Esophagus squamous epithelium (tissue), 5 donors: ENCODE measurements at regions not wholly inside any gene's neighbourhood (a gene's known extent, or its start where the extent isn't known, plus 50 kb on each side); places are given as distances from the start of the nearest gene placed in this dataset.

Source experiments
- DNase-seq: peaks from one replicate; lab custom pipeline; 2025; lab: John Stamatoyannopoulos, UW
- H3K27ac ChIP-seq, 4 donors: fragments of 200-600 bp; sonication (generic); one replicate each; pipeline ENCODE4 v1.5.1; 2016 to 2019; ENCODE audit warnings: mild to moderate bottlenecking in 1 of 4
- H3K27me3 ChIP-seq, 4 donors: fragments of 200-600 bp; sonication (generic); 1 replicate in 3 of 4; 2 replicates in 1 of 4; pipeline versions ENCODE4 v1.5.1 to v1.6.0; 2017 to 2021; ENCODE audit warnings: antibody characterized with exemption in 1 of 4
- H3K36me3 ChIP-seq, 3 donors: fragments of 200-600 bp; sonication (generic); one replicate each; pipeline ENCODE4 v1.5.1; 2016 to 2019
- H3K4me1 ChIP-seq, 3 donors: fragments of 200-600 bp; sonication (generic); one replicate each; pipeline ENCODE4 v1.5.1; 2017 to 2019
- H3K4me3 ChIP-seq, 4 donors: fragments of 200-600 bp; sonication (generic); 1 replicate in 3 of 4; 2 replicates in 1 of 4; pipeline ENCODE4 v1.5.1; 2016 to 2019; ENCODE audit warnings: mild to moderate bottlenecking in 2 of 4, moderate library complexity in 1 of 4
- H3K9me3 ChIP-seq, 3 donors: fragments of 200-600 bp; sonication (generic); one replicate each; pipeline ENCODE4 v1.5.1; 2016 to 2019
- CTCF ChIP-seq, 6 experiments: fragments of 450-650 bp in 4 of 6; fragments of 200-600 bp in 2 of 6; sonication (generic) in 2 of 6; IDR thresholded peaks; one replicate each; pipeline ENCODE4 v1.5.1; 2016 to 2019; ENCODE audit warnings: antibody characterized with exemption in 6 of 6, mild to moderate bottlenecking in 4 of 6, moderate library complexity in 4 of 6
- POLR2A ChIP-seq, 4 donors: fragments of 450-650 bp; IDR thresholded peaks; one replicate each; pipeline ENCODE4 v1.6.1; 2017; ENCODE audit warnings: antibody characterized with exemption in 4 of 4, mild to moderate bottlenecking in 4 of 4, moderate library complexity in 3 of 4
- WGBS, 2 donors: methylation state at CpG; one replicate each; pipeline ENCODE4 v1.1.5; 2018; 5-methylcytosine and 5-hydroxymethylcytosine counted together
- intact Hi-C: fragments of 100-400 bp; cut with DNase I; formaldehyde crosslinking; loops from one replicate; pipeline ENCODE4 v1.15.0; 2022
- donor health status: DM: yes; HTN: yes; CAD: no.

DNA sequence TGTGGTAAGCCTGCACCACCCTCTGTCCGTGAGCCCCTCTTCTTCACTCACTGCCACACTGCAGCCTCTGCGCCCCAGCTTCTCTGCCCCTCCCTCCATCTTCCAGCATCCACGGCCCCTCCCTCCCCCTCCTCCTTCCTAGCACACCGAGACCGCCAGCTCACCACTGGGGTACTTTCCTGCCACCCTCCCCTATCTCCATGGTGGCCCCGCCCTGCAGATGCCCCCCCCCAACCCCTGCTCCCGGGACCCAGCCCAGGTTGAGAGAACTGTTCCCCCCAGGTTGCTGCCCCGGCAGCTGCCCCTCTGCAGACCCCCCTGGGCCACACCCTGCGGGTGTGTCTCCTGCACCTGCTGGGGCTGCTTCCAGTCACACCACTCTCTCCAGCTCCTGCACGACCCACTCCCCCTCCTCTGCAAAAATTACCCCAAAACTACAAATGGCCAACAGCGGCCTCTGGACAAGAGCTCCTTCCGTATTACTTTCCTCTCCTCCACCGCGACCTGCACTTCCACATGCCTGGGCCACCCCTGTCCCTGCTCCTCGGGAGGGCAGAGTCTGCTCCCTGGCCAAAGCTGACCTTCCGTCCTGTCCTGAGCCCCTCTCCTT is 209.2 kb upstream of the PPP2R2D start:
- H3K27ac ChIP-seq = no peak overlapping the region
- H3K36me3 ChIP-seq = no peaks in the 10 kb centered on the region
- H3K27me3 ChIP-seq = peaks cover 0 to 33% (median 0%) of the 10 kb centered on the region in 4 donors
- H3K4me1 ChIP-seq = no peaks in the 10 kb centered on the region
- WGBS, 2 donors = 61 to 76% methylated on average over 14 of the region's 16 CpGs
- intact Hi-C loops = no loop called here
- no peaks in the 10 kb centered on the region for H3K9me3 ChIP-seq
- TF ChIP-seq POLR2A (IDR thresholded peaks at IDR 0.05) = no peak
- TF ChIP-seq CTCF (IDR thresholded peaks at IDR 0.05) = no peak
- no peak for DNase-seq
- H3K4me3 ChIP-seq = no peak overlapping the region

- intact Hi-C loops = no loop called here
- H3K27ac ChIP-seq = no peak overlapping the region
- H3K9me3 ChIP-seq = no peaks in the 10 kb centered on the region
- H3K4me3 ChIP-seq = no peak overlapping the region
- H3K36me3 ChIP-seq = no peaks in the 10 kb centered on the region
- no peak for TF ChIP-seq POLR2A (IDR thresholded peaks at IDR 0.05)
- TF ChIP-seq CTCF (IDR thresholded peaks at IDR 0.05) = no peak
- H3K4me1 ChIP-seq = no peaks in the 10 kb centered on the region
- no peak for DNase-seq
- peaks cover 0 to 33% (median 0%) of the 10 kb centered on the region in 4 donors for H3K27me3 ChIP-seq
- WGBS, 2 donors = 48 to 59% methylated on average over 12 of the region's 12 CpGs
Observed at GRCh38 chr10:131692176-131692575, 208.6 kb upstream of the PPP2R2D start.

DNA sequence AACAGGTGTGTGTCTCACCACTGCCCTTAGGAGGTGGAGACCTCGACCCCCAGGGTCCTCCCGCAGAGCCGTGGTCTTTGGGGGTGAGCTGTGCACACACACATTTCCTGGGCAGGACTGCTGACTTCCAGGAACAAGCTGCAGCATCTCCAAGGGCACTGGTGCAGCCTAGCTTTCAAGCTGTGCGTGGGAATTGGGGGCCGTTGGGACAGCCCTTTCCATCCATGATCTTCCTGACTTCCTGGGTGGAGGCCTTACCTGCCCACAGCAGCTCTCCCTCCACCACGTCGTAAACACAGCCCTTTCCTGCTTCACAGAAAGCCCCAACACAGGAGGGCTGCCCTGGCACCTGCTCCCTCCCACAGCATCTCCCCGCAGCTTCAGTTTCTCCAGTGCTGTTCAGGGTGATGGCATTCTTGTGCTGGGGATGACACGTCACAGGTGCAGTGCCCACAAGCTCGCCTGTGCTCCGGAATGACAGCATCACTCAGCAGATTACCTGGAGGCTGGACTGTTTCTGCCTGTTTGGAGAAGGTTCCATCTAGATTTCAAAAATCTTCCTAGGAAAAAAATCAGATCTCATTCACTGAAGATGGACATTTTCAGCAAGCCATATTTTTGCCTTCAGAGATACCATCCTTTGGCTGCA is 208.0 kb upstream of the PPP2R2D start:
- Histone ChIP-seq H3K36me3 (no peaks in the 10 kb centered on the region), H3K4me3 (no peak overlapping the region), H3K4me1 (no peaks in the 10 kb centered on the region), H3K27me3 (peaks cover 0 to 33% (median 0%) of the 10 kb centered on the region in 4 donors), H3K27ac (no peak overlapping the region), H3K9me3 (no peaks in the 10 kb centered on the region)
- DNase-seq = no peak
- no peak for TF ChIP-seq POLR2A (IDR thresholded peaks at IDR 0.05)
- no peak for TF ChIP-seq CTCF (IDR thresholded peaks at IDR 0.05)
- 43 to 66% methylated on average over 3 to 6 of the region's 11 CpGs for WGBS, 2 donors
- intact Hi-C loops = no loop called here

DNA sequence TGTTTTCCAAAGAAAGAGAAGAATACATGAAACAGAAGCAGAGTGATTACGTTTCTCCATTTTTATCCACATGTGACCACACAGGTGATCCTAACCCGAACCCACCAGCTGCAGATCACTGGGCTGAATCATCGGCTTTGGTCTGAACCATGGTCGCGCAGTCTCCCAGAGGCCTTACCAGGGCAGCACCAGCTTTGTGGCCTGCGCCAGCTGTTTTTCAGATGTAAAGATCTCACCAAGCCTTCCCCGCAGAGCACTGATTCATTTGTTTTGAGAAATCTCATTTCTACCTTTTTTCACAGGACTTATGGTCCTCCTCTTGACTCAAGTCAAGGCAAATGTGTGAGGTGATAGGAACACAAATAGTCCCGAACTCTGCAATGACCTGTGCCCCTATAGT is 207.0 kb upstream of the PPP2R2D start:
- no peaks in the 10 kb centered on the region for H3K9me3 ChIP-seq
- H3K4me1 ChIP-seq = no peaks in the 10 kb centered on the region
- intact Hi-C loops = no loop called here
- H3K36me3 ChIP-seq = no peaks in the 10 kb centered on the region
- no peak overlapping the region for H3K4me3 ChIP-seq
- WGBS, 2 donors = 79 to 88% methylated on average over 7 to 8 of the region's 8 CpGs
- H3K27ac ChIP-seq = no peak overlapping the region
- TF ChIP-seq CTCF (IDR thresholded peaks at IDR 0.05) (no peak), POLR2A (IDR thresholded peaks at IDR 0.05) (no peak)
- no peak for DNase-seq
- H3K27me3 ChIP-seq = peaks cover 0 to 33% (median 0%) of the 10 kb centered on the region in 4 donors

GRCh38 chr10:131694168-131694780 is 206.5 kb upstream of the PPP2R2D start:
- Histone ChIP-seq H3K36me3 (no peaks in the 10 kb centered on the region), H3K27me3 (peaks cover 0 to 33% (median 0%) of the 10 kb centered on the region in 4 donors), H3K27ac (no peak overlapping the region), H3K4me3 (no peak overlapping the region), H3K9me3 (no peaks in the 10 kb centered on the region), H3K4me1 (no peaks in the 10 kb centered on the region)
- TF ChIP-seq CTCF (IDR thresholded peaks at IDR 0.05) = no peak
- no peak for TF ChIP-seq POLR2A (IDR thresholded peaks at IDR 0.05)
- intact Hi-C loops = no loop called here
- no peak for DNase-seq
- 30 to 60% methylated on average over 1 to 2 of the region's 11 CpGs for WGBS, 2 donors
